ENCODE measurements at regions not wholly inside any gene's neighbourhood (a gene's known extent, or its start where the extent isn't known, plus 50 kb on each side); places are given as distances from the start of the nearest gene placed in this dataset.

GRCh38 chr7:68505721-68506120 is 1092.6 kb upstream of the AUTS2 start:
- WGBS, 4 donors: 92 to 94% (median 94%) methylated on average over 4 of the region's 4 CpGs
- ATAC-seq (no peak), DNase-seq (no peak)
- no peak overlapping the region for H3K27ac ChIP-seq
- H3K4me1 ChIP-seq: no peaks in the 10 kb centered on the region
- H3K27me3 ChIP-seq: peaks cover 0 to 5% (median 0%) of the 10 kb centered on the region in 9 donors
- H3K36me3 ChIP-seq: no peaks in the 10 kb centered on the region
- H3K4me3 ChIP-seq: no peak overlapping the region
- intact Hi-C loops (cut with DNase I): no loop called here
- TF ChIP-seq CTCF (IDR thresholded peaks at IDR 0.05) (no peak), POLR2A (IDR thresholded peaks at IDR 0.05) (no peak)
- H3K9me3 ChIP-seq: peaks cover 0 to 16% (median 0%) of the 10 kb centered on the region in 12 donors

- ATAC-seq (no peak), DNase-seq (no peak)
- Histone ChIP-seq H3K4me3 (no peak overlapping the region), H3K36me3 (no peaks in the 10 kb centered on the region), H3K4me1 (no peaks in the 10 kb centered on the region), H3K27me3 (peaks cover 0 to 5% (median 0%) of the 10 kb centered on the region in 9 donors), H3K9me3 (peaks cover 0 to 16% (median 0%) of the 10 kb centered on the region in 12 donors), H3K27ac (no peak overlapping the region)
- intact Hi-C loops (cut with DNase I): no loop called here
- TF ChIP-seq CTCF (IDR thresholded peaks at IDR 0.05) (no peak), POLR2A (IDR thresholded peaks at IDR 0.05) (no peak)
- 81 to 87% (median 85%) methylated on average over 4 of the region's 4 CpGs for WGBS, 4 donors
Observed at GRCh38 chr7:68507668-68508067, 1090.6 kb upstream of the AUTS2 start.

GRCh38 chr7:68509054-68509453 is 1089.2 kb upstream of the AUTS2 start:
- DNase-seq: no peak
- no peak for TF ChIP-seq POLR2A (IDR thresholded peaks at IDR 0.05)
- TF ChIP-seq CTCF (IDR thresholded peaks at IDR 0.05): no peak
- intact Hi-C loops (cut with DNase I): no loop called here
- H3K27me3 ChIP-seq: peaks cover 0 to 5% (median 0%) of the 10 kb centered on the region in 9 donors
- peaks cover 0 to 16% (median 0%) of the 10 kb centered on the region in 12 donors for H3K9me3 ChIP-seq
- no peak overlapping the region for H3K4me3 ChIP-seq
- no peak overlapping the region for H3K27ac ChIP-seq
- WGBS, 4 donors: 68 to 89% (median 86%) methylated on average over 3 of the region's 3 CpGs
- no peaks in the 10 kb centered on the region for H3K4me1 ChIP-seq
- no peak for ATAC-seq
- no peaks in the 10 kb centered on the region for H3K36me3 ChIP-seq

GRCh38 chr7:68509603-68510002 is 1088.7 kb upstream of the AUTS2 start:
- H3K9me3 ChIP-seq: peaks cover 0 to 16% (median 0%) of the 10 kb centered on the region in 12 donors
- ATAC-seq (no peak), DNase-seq (no peak)
- no peaks in the 10 kb centered on the region for H3K4me1 ChIP-seq
- WGBS, 4 donors: 75 to 88% (median 78%) methylated on average over 5 of the region's 5 CpGs
- intact Hi-C loops (cut with DNase I): no loop called here
- H3K27me3 ChIP-seq: peaks cover 0 to 5% (median 0%) of the 10 kb centered on the region in 9 donors
- no peak for TF ChIP-seq POLR2A (IDR thresholded peaks at IDR 0.05)
- no peak for TF ChIP-seq CTCF (IDR thresholded peaks at IDR 0.05)
- no peak overlapping the region for H3K27ac ChIP-seq
- no peak overlapping the region for H3K4me3 ChIP-seq
- H3K36me3 ChIP-seq: no peaks in the 10 kb centered on the region
